Activated CD4-positive, alpha-beta T cell treated with anti-CD3 and anti-CD28 coated beads, Interleukin-2, amount 10 ng/mL, durations not matched to agents 24 days and 14 days (primary cell): ENCODE measurements at regions not wholly inside any gene's neighbourhood (a gene's known extent, or its start where the extent isn't known, plus 50 kb on each side); places are given as distances from the start of the nearest gene placed in this dataset.
"Not testable (repeated sequence)": the region's sequence is repeated elsewhere in the genome, so short reads cannot be mapped to it uniquely, and the experiment has no call there.

ENCODE experiments used
- DNase-seq: peaks from one replicate; pipeline ENCODE4 v3.0.0; 2022
- H3K27ac Mint-ChIP-seq: one replicate; pipeline ENCODE4 v1.8.0; 2022; ENCODE audit warnings: mild to moderate bottlenecking, mixed read lengths
- H3K27me3 Mint-ChIP-seq: one replicate; pipeline ENCODE4 v1.8.0; 2022; ENCODE audit warnings: mixed read lengths
- H3K36me3 Mint-ChIP-seq: one replicate; pipeline ENCODE4 v1.8.0; 2022; ENCODE audit warnings: low read depth, mild to moderate bottlenecking, mixed read lengths
- H3K4me1 Mint-ChIP-seq: one replicate; pipeline ENCODE4 v1.8.0; 2021; ENCODE audit warnings: mixed read lengths
- H3K4me3 Mint-ChIP-seq: one replicate; pipeline ENCODE4 v1.8.0; 2022; ENCODE audit warnings: mild to moderate bottlenecking, moderate library complexity, mixed read lengths
- H3K9me3 Mint-ChIP-seq: one replicate; pipeline ENCODE4 v1.8.0; 2021; ENCODE audit warnings: mixed read lengths
- intact Hi-C: fragments of 100-400 bp; cut with micrococcal nuclease; formaldehyde crosslinking; loops from one replicate; pipeline ENCODE4 v1.15.1; 2023

- H3K27me3 Mint-ChIP-seq, intact Hi-C loops, H3K9me3 Mint-ChIP-seq, DNase-seq, H3K4me3 Mint-ChIP-seq, H3K27ac Mint-ChIP-seq: not testable (repeated sequence)
- Mint-ChIP-seq H3K36me3 (peaks cover 22% of the 10 kb centered on the region), H3K4me1 (peaks cover 15% of the 10 kb centered on the region)
These were observed 84.7 kb downstream of the METTL2B start for GRCh38 chr7:128561116-128561722.

GRCh38 chr7:128562795-128563194, 86.2 kb downstream of the METTL2B start:
- H3K4me3 Mint-ChIP-seq, intact Hi-C loops, DNase-seq, H3K9me3 Mint-ChIP-seq, H3K27ac Mint-ChIP-seq, H3K27me3 Mint-ChIP-seq: not testable (repeated sequence)
- Mint-ChIP-seq H3K4me1 (peaks cover 15% of the 10 kb centered on the region), H3K36me3 (peaks cover 21% of the 10 kb centered on the region)

GRCh38 chr7:128564123-128564700, 87.7 kb downstream of the METTL2B start:
- H3K4me3 Mint-ChIP-seq, intact Hi-C loops, H3K9me3 Mint-ChIP-seq, H3K27me3 Mint-ChIP-seq, DNase-seq: not testable (repeated sequence)
- Mint-ChIP-seq H3K36me3 (peaks cover 25% of the 10 kb centered on the region), H3K4me1 (peaks cover 15% of the 10 kb centered on the region), H3K27ac (peak overlapping the region; percentile 47)

GRCh38 chr7:128564932-128565864, 88.7 kb downstream of the METTL2B start:
- peaks cover 21% of the 10 kb centered on the region for H3K36me3 Mint-ChIP-seq

GRCh38 chr7:128575277-128575676, 96.8 kb upstream of the GARIN1A start:
- H3K4me3 Mint-ChIP-seq, intact Hi-C loops, DNase-seq, H3K27me3 Mint-ChIP-seq, H3K27ac Mint-ChIP-seq, H3K4me1 Mint-ChIP-seq, H3K9me3 Mint-ChIP-seq: not testable (repeated sequence)
- peaks cover 34% of the 10 kb centered on the region for H3K36me3 Mint-ChIP-seq

More at GRCh38 chr7:128564932-128565864, 88.7 kb downstream of the METTL2B start:
- intact Hi-C loops, H3K27me3 Mint-ChIP-seq, H3K4me3 Mint-ChIP-seq, H3K27ac Mint-ChIP-seq, DNase-seq, H3K9me3 Mint-ChIP-seq: not testable (repeated sequence)
- H3K4me1 Mint-ChIP-seq = peaks cover 12% of the 10 kb centered on the region

- H3K4me1 Mint-ChIP-seq, H3K9me3 Mint-ChIP-seq, H3K4me3 Mint-ChIP-seq, DNase-seq, H3K27ac Mint-ChIP-seq, H3K27me3 Mint-ChIP-seq, intact Hi-C loops: not testable (repeated sequence)
- H3K36me3 Mint-ChIP-seq = peaks cover 30% of the 10 kb centered on the region
These were observed 95.1 kb upstream of the GARIN1A start for GRCh38 chr7:128576953-128577352.

GRCh38 chr7:128579843-128580242, 92.2 kb upstream of the GARIN1A start:
- H3K4me3 Mint-ChIP-seq, H3K27me3 Mint-ChIP-seq, H3K27ac Mint-ChIP-seq, H3K9me3 Mint-ChIP-seq, DNase-seq, intact Hi-C loops, H3K4me1 Mint-ChIP-seq: not testable (repeated sequence)
- peaks cover 27% of the 10 kb centered on the region for H3K36me3 Mint-ChIP-seq

GRCh38 chr7:128581100-128581499, 91.0 kb upstream of the GARIN1A start:
- H3K27me3 Mint-ChIP-seq, H3K4me1 Mint-ChIP-seq, DNase-seq, H3K4me3 Mint-ChIP-seq, H3K27ac Mint-ChIP-seq, H3K9me3 Mint-ChIP-seq, intact Hi-C loops: not testable (repeated sequence)
- peaks cover 22% of the 10 kb centered on the region for H3K36me3 Mint-ChIP-seq

- peaks cover 24% of the 10 kb centered on the region for H3K36me3 Mint-ChIP-seq
- H3K27me3 Mint-ChIP-seq, H3K4me3 Mint-ChIP-seq, DNase-seq, H3K4me1 Mint-ChIP-seq, H3K27ac Mint-ChIP-seq, intact Hi-C loops, H3K9me3 Mint-ChIP-seq: not testable (repeated sequence)
These were observed 90.1 kb upstream of the GARIN1A start for GRCh38 chr7:128581825-128582561.

- DNase-seq, H3K27ac Mint-ChIP-seq, H3K9me3 Mint-ChIP-seq, H3K27me3 Mint-ChIP-seq, intact Hi-C loops, H3K4me1 Mint-ChIP-seq, H3K4me3 Mint-ChIP-seq: not testable (repeated sequence)
- peaks cover 15% of the 10 kb centered on the region for H3K36me3 Mint-ChIP-seq
These were observed 85.4 kb upstream of the GARIN1A start for GRCh38 chr7:128586715-128587114.

GRCh38 chr7:128591705-128592104, 80.4 kb upstream of the GARIN1A start:
- H3K4me3 Mint-ChIP-seq = no peak overlapping the region
- intact Hi-C loops = no loop called here
- H3K9me3 Mint-ChIP-seq = no peaks in the 10 kb centered on the region
- DNase-seq = no peak
- H3K27ac Mint-ChIP-seq = no peak overlapping the region
- peaks cover 2% of the 10 kb centered on the region for H3K4me1 Mint-ChIP-seq
- H3K27me3 Mint-ChIP-seq = no peaks in the 10 kb centered on the region
- peaks cover 23% of the 10 kb centered on the region for H3K36me3 Mint-ChIP-seq

GRCh38 chr7:128592209-128592608, 79.9 kb upstream of the GARIN1A start:
- H3K4me3 Mint-ChIP-seq, intact Hi-C loops, DNase-seq, H3K27ac Mint-ChIP-seq, H3K4me1 Mint-ChIP-seq, H3K27me3 Mint-ChIP-seq, H3K9me3 Mint-ChIP-seq: not testable (repeated sequence)
- H3K36me3 Mint-ChIP-seq = peaks cover 24% of the 10 kb centered on the region

GRCh38 chr7:128594061-128594460, 78.0 kb upstream of the GARIN1A start:
- H3K27me3 Mint-ChIP-seq, H3K27ac Mint-ChIP-seq, H3K4me1 Mint-ChIP-seq, H3K9me3 Mint-ChIP-seq, DNase-seq, H3K4me3 Mint-ChIP-seq, intact Hi-C loops: not testable (repeated sequence)
- peaks cover 32% of the 10 kb centered on the region for H3K36me3 Mint-ChIP-seq
